Pancreas (tissue), 10 donors: ENCODE measurements at regions not wholly inside any gene's neighbourhood (a gene's known extent, or its start where the extent isn't known, plus 50 kb on each side); places are given as distances from the start of the nearest gene placed in this dataset.

Experiments
- ATAC-seq, 4 donors: fragments of 200-7000 bp; cut with Tn5 transposase; one replicate each; pipeline versions ENCODE4 v1.8.0 to v1.9.1; 2020; ENCODE audit warnings: mild to moderate bottlenecking in 4 of 4, moderate library complexity in 4 of 4
- DNase-seq, 6 donors: peaks; one replicate each; pipeline ENCODE4 v3.0.0-alpha.2; 2020
- FAIRE-seq: peaks from 2 replicates; lab custom pipeline; 2012; peaks lifted over from hg19 to GRCh38; lab: Jason Lieb, UNC
- H3K27ac ChIP-seq, 4 donors: fragments of 200-600 bp; sonication (generic); 1 replicate in 3 of 4; 2 replicates in 1 of 4; pipeline versions ENCODE4 v1.5.0 to v1.8.0; 2020
- H3K27me3 ChIP-seq, 4 donors: fragments of 200-600 bp; one replicate each; pipeline ENCODE4 v1.8.0; 2021
- H3K36me3 ChIP-seq, 3 donors: fragments of 200-600 bp; sonication (generic) in 1 of 3; one replicate each; pipeline versions ENCODE4 v1.5.0 to v1.8.0; 2020 to 2021
- H3K4me1 ChIP-seq, 3 donors: fragments of 200-600 bp; one replicate each; pipeline ENCODE4 v1.8.0; 2021
- H3K4me3 ChIP-seq, 4 donors: fragments of 200-600 bp; sonication (generic) in 2 of 4; one replicate each; pipeline versions ENCODE4 v1.5.0 to v1.8.0; 2020 to 2021
- H3K9me3 ChIP-seq, 4 donors: fragments of 200-600 bp; one replicate each; pipeline ENCODE4 v1.8.0; 2021
- WGBS, 2 donors: extraction: QIAGEN DNeasy Blood & Tissue Kit; methylation state at CpG; one replicate each; pipeline ENCODE4 v1.1.7; 2013; 5-methylcytosine and 5-hydroxymethylcytosine counted together
- intact Hi-C, 3 donors: fragments of 100-400 bp; cut with DNase I; formaldehyde crosslinking; loops; one replicate each; pipeline versions ENCODE4 v1.11.1 to v1.14.2; 2022
- TF ChIP-seq, protein P1 (sequence below), 4 donors: fragments of 200-600 bp; sonication (generic) in 3 of 4; IDR thresholded peaks; one replicate each; pipeline versions ENCODE4 v1.5.0 to v1.8.0; 2021; ENCODE audit warnings: antibody characterized with exemption in 4 of 4
- donor health status: healthy with polysubstance abuse.
- donor health status: DM: no; HTN: no; CAD: no; lungs with moderate emphysema.
- donor health status: DM: no; HTN: no; CAD: no.
- donor health status: control.
- donor health status: control.
- donor health status: Bipolar disorder and iron deficiency.
- donor health status: DM: yes; HTN: yes; CAD: no.
- donor health status: DM: no; HTN: no; CAD: no.
- donor health status: DM: no; HTN: no; CAD: no.
- donor health status: DM: yes; HTN: yes; CAD: no.

DNA sequence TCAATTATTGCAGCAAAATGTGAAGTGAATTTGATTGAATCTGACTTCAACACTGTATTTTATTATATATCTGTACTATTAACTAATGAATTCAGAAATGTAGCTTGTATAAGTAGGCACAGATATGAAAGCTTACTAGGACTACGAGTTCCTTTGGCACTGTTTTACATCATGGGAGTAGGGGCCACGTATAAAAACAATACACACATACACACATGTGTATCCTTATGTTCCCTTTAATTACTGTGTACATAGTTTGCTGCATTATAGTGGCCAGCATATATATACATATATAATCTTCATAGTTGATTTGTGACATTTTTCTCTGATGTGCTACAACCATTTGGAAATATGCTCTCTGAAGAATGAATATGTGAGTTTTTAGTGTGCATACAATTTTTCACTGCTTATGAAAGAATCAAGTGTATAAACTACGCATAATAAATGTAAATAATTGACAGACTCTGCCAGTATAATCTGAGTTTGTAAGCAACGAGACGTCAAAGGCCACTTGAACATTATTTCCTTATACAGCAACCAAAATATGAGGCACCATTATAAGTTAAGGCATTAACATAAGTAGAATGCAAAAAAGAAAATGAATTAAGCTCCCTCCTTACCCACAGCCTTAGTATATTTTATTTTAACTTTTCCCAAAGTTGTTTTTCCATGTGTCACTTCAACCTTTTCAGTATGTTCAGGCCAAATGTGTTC, 98.1 kb upstream of the GALNT5 start:
- H3K9me3 ChIP-seq = no peaks in the 10 kb centered on the region
- no peak overlapping the region for H3K4me3 ChIP-seq
- DNase-seq (no peak), FAIRE-seq (no peak), ATAC-seq (no peak)
- no peak overlapping the region for H3K27ac ChIP-seq
- intact Hi-C loops = no loop called here
- H3K4me1 ChIP-seq = no peaks in the 10 kb centered on the region
- no peaks in the 10 kb centered on the region for H3K36me3 ChIP-seq
- no peaks in the 10 kb centered on the region for H3K27me3 ChIP-seq
- 38 to 50% methylated on average over 5 of the region's 5 CpGs for WGBS, 2 donors
- TF ChIP-seq, protein P1, sequence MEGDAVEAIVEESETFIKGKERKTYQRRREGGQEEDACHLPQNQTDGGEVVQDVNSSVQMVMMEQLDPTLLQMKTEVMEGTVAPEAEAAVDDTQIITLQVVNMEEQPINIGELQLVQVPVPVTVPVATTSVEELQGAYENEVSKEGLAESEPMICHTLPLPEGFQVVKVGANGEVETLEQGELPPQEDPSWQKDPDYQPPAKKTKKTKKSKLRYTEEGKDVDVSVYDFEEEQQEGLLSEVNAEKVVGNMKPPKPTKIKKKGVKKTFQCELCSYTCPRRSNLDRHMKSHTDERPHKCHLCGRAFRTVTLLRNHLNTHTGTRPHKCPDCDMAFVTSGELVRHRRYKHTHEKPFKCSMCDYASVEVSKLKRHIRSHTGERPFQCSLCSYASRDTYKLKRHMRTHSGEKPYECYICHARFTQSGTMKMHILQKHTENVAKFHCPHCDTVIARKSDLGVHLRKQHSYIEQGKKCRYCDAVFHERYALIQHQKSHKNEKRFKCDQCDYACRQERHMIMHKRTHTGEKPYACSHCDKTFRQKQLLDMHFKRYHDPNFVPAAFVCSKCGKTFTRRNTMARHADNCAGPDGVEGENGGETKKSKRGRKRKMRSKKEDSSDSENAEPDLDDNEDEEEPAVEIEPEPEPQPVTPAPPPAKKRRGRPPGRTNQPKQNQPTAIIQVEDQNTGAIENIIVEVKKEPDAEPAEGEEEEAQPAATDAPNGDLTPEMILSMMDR (IDR thresholded peaks at IDR 0.05) = no peak

DNA sequence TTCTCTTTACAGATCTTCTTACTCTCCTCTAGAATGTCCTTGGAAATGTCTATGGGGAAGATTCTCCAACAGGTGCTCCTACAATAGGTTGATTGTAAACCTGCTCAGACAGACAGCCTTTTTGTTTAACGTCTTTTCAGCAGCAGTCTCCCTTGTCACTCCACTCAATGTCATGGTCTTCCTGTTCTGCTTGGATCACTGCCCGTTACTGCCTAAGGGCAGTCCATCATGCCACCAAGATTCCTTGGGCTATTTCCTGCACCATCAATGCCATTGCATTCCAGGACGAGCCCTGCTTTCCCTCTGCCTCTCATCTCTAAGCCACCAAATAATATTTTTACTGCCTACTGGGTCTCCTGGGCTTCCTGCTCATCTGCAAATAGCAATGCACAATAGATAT, 97.4 kb upstream of the GALNT5 start:
- FAIRE-seq = no peak
- TF ChIP-seq, protein P1 (IDR thresholded peaks at IDR 0.05) = no peak
- Histone ChIP-seq H3K4me3 (no peak overlapping the region), H3K9me3 (no peaks in the 10 kb centered on the region), H3K36me3 (no peaks in the 10 kb centered on the region), H3K27ac (no peak overlapping the region), H3K4me1 (no peaks in the 10 kb centered on the region), H3K27me3 (no peaks in the 10 kb centered on the region)
- no peak for ATAC-seq
- DNase-seq = no peak
- intact Hi-C loops = no loop called here
- WGBS, 2 donors = 31 to 47% methylated on average over 3 of the region's 3 CpGs

- DNase-seq (peak in 1 of 6 donors; percentile 26), ATAC-seq (no peak), FAIRE-seq (no peak)
- no peaks in the 10 kb centered on the region for H3K4me1 ChIP-seq
- H3K4me3 ChIP-seq = no peak overlapping the region
- 81 to 89% methylated on average over 5 of the region's 5 CpGs for WGBS, 2 donors
- intact Hi-C loops = no loop called here
- no peaks in the 10 kb centered on the region for H3K9me3 ChIP-seq
- TF ChIP-seq, protein P1 (IDR thresholded peaks at IDR 0.05) = no peak
- H3K36me3 ChIP-seq = no peaks in the 10 kb centered on the region
- H3K27ac ChIP-seq = no peak overlapping the region
- no peaks in the 10 kb centered on the region for H3K27me3 ChIP-seq
Observed at GRCh38 chr2:157164370-157164769, 93.1 kb upstream of the GALNT5 start.

DNA sequence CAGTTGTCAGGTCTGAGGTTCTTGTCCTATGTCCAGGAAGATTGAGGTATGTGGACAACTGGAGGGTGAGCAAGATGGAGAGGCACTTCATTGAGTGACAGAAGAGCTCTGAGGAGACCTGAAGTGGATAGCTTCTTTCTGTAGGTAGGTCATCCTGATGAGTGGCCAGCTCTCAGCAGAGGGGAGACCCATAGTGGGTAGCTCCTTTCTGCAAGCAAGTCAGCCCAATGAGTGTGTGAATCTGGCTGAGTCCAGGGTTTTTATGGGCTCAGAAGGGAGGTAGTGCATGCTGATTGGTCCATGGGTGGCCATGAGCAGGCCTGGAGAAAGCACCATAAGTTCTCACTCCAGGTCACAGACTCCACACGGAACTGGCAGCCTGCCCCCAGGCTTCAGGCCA, 92.6 kb upstream of the GALNT5 start:
- 53 to 100% methylated on average over 1 of the region's 1 CpG for WGBS, 2 donors
- no peaks in the 10 kb centered on the region for H3K36me3 ChIP-seq
- intact Hi-C loops = no loop called here
- DNase-seq (no peak), FAIRE-seq (no peak), ATAC-seq (no peak)
- H3K4me1 ChIP-seq = no peaks in the 10 kb centered on the region
- no peak overlapping the region for H3K27ac ChIP-seq
- H3K4me3 ChIP-seq = no peak overlapping the region
- no peaks in the 10 kb centered on the region for H3K27me3 ChIP-seq
- H3K9me3 ChIP-seq = no peaks in the 10 kb centered on the region
- TF ChIP-seq, protein P1 (IDR thresholded peaks at IDR 0.05) = no peak

GRCh38 chr2:157168501-157168900, 89.0 kb upstream of the GALNT5 start:
- intact Hi-C loops = no loop called here
- Histone ChIP-seq H3K27me3 (no peaks in the 10 kb centered on the region), H3K27ac (no peak overlapping the region), H3K36me3 (no peaks in the 10 kb centered on the region), H3K4me3 (no peak overlapping the region), H3K9me3 (no peaks in the 10 kb centered on the region), H3K4me1 (no peaks in the 10 kb centered on the region)
- DNase-seq (no peak), FAIRE-seq (no peak), ATAC-seq (no peak)
- TF ChIP-seq, protein P1 (IDR thresholded peaks at IDR 0.05) = no peak
- WGBS, 2 donors = 62 to 67% methylated on average over 3 of the region's 3 CpGs
